ENCODE measurements at regions not wholly inside any gene's neighbourhood (a gene's known extent, or its start where the extent isn't known, plus 50 kb on each side); places are given as distances from the start of the nearest gene placed in this dataset.
"Not testable (repeated sequence)": the region's sequence is repeated elsewhere in the genome, so short reads cannot be mapped to it uniquely, and the experiment has no call there.

- Histone ChIP-seq H3K27ac (ENCODE audit: low read depth, low read length) (no peak overlapping the region), H3K4me3 (ENCODE audit: low read length) (no peak overlapping the region), H3K4me1 (ENCODE audit: insufficient read depth, low read length) (no peaks in the 10 kb centered on the region), H3K9me3 (ENCODE audit: insufficient read depth, low read depth, low read length) (no peaks in the 10 kb centered on the region), H3K27me3 (ENCODE audit: insufficient read depth, low read length) (no peaks in the 10 kb centered on the region), H3K36me3 (ENCODE audit: insufficient read depth, low read length) (peaks cover 9% of the 10 kb centered on the region; the same call in 1 of the 2 replicates), H3K9ac (ENCODE audit: low read depth, low read length) (no peak overlapping the region)
- WGBS, result 94% methylated on average over 2 of the region's 2 CpGs
Observed at GRCh38 chr3:48070030-48070429, 53.8 kb upstream of the MAP4 start.

- H3K27ac ChIP-seq (ENCODE audit: low read depth, low read length), result no peak overlapping the region; the same call in 1 of the 2 replicates
- no peaks in the 10 kb centered on the region for H3K27me3 ChIP-seq (ENCODE audit: insufficient read depth, low read length)
- no peaks in the 10 kb centered on the region for H3K4me1 ChIP-seq (ENCODE audit: insufficient read depth, low read length)
- no peaks in the 10 kb centered on the region for H3K9me3 ChIP-seq (ENCODE audit: insufficient read depth, low read depth, low read length)
- peaks cover 9% of the 10 kb centered on the region; the same call in 1 of the 2 replicates for H3K36me3 ChIP-seq (ENCODE audit: insufficient read depth, low read length)
- no peak overlapping the region for H3K4me3 ChIP-seq (ENCODE audit: low read length)
- no peak overlapping the region for H3K9ac ChIP-seq (ENCODE audit: low read depth, low read length)
Observed at GRCh38 chr3:48069339-48069738, 53.1 kb upstream of the MAP4 start.

DNA sequence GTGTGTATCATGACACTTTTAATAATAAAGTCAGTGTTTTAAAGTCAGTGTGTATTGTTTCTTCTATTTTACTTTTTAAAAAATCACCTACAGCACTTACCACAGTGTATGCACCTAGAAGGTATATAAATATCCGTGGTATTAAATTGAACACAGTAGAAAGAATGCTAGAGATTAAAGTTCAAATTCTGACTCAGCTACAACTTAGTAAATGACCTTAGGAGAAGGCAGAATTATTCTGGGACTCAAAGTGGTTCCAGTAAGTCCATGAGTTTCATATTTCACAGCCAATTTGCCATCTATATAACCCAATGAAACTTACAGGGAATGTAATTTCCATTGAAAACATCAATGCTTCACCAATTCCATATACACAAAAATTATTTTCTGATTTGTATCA, 52.7 kb upstream of the MAP4 start:
- 83% methylated on average over 1 of the region's 1 CpG for WGBS
- Histone ChIP-seq H3K27me3 (ENCODE audit: insufficient read depth, low read length) (no peaks in the 10 kb centered on the region), H3K9me3 (ENCODE audit: insufficient read depth, low read depth, low read length) (no peaks in the 10 kb centered on the region), H3K9ac (ENCODE audit: low read depth, low read length) (no peak overlapping the region), H3K4me1 (ENCODE audit: insufficient read depth, low read length) (no peaks in the 10 kb centered on the region), H3K4me3 (ENCODE audit: low read length) (no peak overlapping the region), H3K36me3 (ENCODE audit: insufficient read depth, low read length) (peaks cover 9% of the 10 kb centered on the region; the same call in 1 of the 2 replicates), H3K27ac (ENCODE audit: low read depth, low read length) (no peak overlapping the region)

GRCh38 chr3:48068320-48068719, 52.1 kb upstream of the MAP4 start:
- H3K9me3 ChIP-seq (ENCODE audit: insufficient read depth, low read depth, low read length); H3K4me3 ChIP-seq (ENCODE audit: low read length); H3K4me1 ChIP-seq (ENCODE audit: insufficient read depth, low read length); H3K9ac ChIP-seq (ENCODE audit: low read depth, low read length); H3K27me3 ChIP-seq (ENCODE audit: insufficient read depth, low read length); H3K27ac ChIP-seq (ENCODE audit: low read depth, low read length): not testable (repeated sequence)
- peaks cover 14% of the 10 kb centered on the region for H3K36me3 ChIP-seq (ENCODE audit: insufficient read depth, low read length)
- WGBS, result 93% methylated on average over 10 of the region's 10 CpGs

DNA sequence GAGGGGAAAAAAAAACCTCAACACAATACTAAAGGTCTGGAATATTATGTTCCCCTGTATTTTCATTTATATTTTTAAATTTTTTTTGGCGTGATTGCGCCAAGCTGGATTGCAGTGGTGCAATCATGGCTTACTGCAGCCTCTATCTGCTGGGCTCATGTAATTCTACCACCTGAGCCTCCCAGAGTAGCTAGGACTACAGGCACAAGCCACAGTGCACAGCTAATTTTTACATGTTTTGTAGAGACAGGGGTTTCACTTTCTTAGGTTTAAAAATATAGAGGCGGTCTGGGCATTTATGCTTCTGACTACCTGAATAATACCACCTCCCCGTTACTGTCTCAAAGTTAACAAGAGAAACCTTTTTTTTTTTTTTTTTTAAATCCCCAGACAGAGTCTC, 51.1 kb upstream of the MAP4 start:
- Histone ChIP-seq H3K36me3 (ENCODE audit: insufficient read depth, low read length) (peaks cover 18% of the 10 kb centered on the region), H3K27ac (ENCODE audit: low read depth, low read length) (no peak overlapping the region), H3K4me3 (ENCODE audit: low read length) (no peak overlapping the region), H3K9me3 (ENCODE audit: insufficient read depth, low read depth, low read length) (peaks cover 10% of the 10 kb centered on the region), H3K4me1 (ENCODE audit: insufficient read depth, low read length) (no peaks in the 10 kb centered on the region), H3K9ac (ENCODE audit: low read depth, low read length) (no peak overlapping the region), H3K27me3 (ENCODE audit: insufficient read depth, low read length) (no peaks in the 10 kb centered on the region)
- WGBS, result 95% methylated on average over 4 of the region's 4 CpGs
